Limb (tissue), 2 donors: ENCODE measurements at regions not wholly inside any gene's neighbourhood (a gene's known extent, or its start where the extent isn't known, plus 50 kb on each side); places are given as distances from the start of the nearest gene placed in this dataset.

Source experiments
- DNase-seq, 2 donors: peaks; one replicate each; pipeline ENCODE4 v3.0.0-alpha.2; 2016; ENCODE audit errors: extremely low spot score in 2 of 2

DNA sequence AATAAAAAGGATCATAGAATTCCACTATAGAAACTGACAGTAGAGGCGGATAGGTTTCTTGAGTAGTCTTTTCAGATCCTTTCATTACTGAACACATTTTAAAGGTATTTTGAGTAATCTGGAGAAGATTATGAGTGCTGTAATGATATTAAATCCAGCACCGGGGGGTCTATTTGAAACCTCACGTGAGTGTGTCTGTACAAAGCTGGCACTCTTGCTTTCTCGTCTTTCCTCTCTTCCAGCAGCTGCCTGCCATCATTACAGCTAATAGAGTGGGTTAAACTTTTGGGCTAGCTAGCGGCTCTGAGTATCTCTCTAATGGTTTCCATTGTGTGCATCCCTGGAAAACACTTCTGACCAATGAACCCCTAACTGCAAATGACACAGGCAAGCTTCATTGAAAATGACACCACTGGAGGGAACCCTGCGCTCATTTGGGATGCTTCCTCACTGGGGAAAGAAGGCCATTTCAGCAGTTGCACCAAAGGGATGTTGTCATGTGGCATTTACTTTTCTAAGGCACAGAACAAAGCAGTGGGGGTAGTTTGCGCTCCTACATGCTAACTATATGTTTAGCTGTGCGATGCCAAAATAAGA, 101.0 kb downstream of the HRH4 start:
- DNase-seq, result no peak

GRCh38 chr18:24567199-24567598, 106.8 kb downstream of the HRH4 start:
- no peak for DNase-seq

GRCh38 chr18:24570716-24571115, 110.3 kb downstream of the HRH4 start:
- DNase-seq, result no peak

DNA sequence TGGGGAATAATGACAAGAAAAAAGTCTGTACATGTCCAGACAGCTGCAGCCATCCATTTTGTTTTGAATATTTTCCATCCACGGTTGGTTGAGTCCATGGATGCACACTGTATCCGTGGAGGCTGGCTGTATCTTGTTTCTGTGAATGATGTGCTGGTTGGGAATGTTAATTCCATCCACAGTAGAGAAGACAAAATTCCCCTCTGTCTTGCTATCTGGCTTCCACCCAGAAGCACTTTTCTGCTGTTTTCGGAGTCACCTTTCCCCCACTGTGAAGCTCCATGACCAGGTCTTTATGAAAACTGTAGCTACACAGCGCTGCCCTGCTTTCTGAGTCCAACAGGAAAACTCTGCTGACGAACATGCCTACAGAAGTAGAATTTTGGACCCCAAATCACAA, 122.3 kb downstream of the HRH4 start:
- no peak for DNase-seq

- DNase-seq, result no peak
Measured at GRCh38 chr18:24584205-24584604, 123.8 kb downstream of the HRH4 start.

DNA sequence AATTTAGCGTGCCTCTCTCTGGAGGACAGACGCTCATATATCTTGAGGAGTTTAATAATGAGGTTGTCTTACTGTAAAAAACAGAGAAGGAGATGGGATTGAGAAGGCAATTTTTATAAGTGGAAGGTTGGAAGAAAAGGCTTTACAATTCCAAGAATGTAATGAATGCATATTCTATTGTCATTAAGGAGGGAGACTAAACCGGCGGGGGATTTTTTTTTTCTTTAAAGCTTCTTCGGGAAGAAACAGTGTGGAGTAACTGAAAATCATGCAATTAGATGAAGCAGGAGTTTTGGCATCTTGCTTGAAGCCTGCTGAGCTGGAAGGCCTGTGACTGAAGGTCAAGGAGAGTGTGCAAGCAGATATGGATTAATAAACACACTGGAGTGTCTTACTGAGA, 124.4 kb downstream of the HRH4 start:
- no peak for DNase-seq

GRCh38 chr18:24585996-24586566, 125.6 kb downstream of the HRH4 start:
- no peak for DNase-seq

GRCh38 chr18:24586662-24587360, 126.4 kb downstream of the HRH4 start:
- DNase-seq, result no peak

GRCh38 chr18:24588440-24588839, 128.0 kb downstream of the HRH4 start:
- DNase-seq, result no peak

DNA sequence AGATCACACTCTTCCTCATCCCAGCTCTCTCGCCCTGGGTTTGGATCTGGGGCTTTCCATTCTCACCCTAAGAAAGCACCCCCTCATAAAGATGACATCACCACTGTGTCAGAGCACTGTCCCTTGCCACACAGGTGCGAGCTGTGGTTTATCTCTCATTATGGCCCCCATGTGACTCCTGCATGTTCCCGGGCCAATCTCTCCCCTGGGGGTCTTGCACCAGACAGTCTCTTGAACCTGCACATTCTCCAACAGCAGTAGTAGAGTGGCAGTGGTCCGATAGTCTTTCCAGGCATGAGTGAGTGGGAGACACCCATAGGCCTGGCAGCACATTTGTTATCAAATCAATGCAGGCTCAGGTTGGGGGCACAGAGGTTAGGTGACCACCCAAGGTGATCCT, 130.5 kb downstream of the HRH4 start:
- DNase-seq, result no peak

DNA sequence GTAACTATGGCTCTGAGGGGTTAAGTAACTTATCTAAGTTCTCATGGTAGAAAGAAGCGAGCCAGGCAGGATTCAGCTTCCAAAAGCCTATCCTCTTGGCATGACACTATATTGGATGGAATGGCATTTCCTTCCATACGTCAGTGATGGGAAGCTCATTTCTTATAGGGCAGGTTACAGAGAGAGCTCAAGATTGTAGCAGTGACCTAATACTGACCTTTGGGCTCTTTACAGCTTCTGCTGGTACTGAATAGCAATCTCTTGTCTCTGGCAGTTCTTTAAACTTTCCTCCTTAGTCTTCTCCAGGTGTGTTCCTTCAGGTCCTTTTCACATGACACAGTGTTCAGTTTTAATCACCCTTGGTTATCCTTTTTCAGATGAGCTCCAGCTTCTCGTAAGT, 133.0 kb downstream of the HRH4 start:
- no peak for DNase-seq

GRCh38 chr18:24593886-24594285, 133.4 kb downstream of the HRH4 start:
- no peak for DNase-seq

GRCh38 chr18:24595561-24596031, 135.2 kb downstream of the HRH4 start:
- no peak for DNase-seq

GRCh38 chr18:24600076-24600654, 139.7 kb downstream of the HRH4 start:
- peak in 1 of 2 donors; percentile 88 for DNase-seq

GRCh38 chr18:24601585-24601984, 141.1 kb downstream of the HRH4 start:
- DNase-seq, result no peak

- no peak for DNase-seq
Measured at GRCh38 chr18:24602201-24602600, 141.8 kb downstream of the HRH4 start.

DNA sequence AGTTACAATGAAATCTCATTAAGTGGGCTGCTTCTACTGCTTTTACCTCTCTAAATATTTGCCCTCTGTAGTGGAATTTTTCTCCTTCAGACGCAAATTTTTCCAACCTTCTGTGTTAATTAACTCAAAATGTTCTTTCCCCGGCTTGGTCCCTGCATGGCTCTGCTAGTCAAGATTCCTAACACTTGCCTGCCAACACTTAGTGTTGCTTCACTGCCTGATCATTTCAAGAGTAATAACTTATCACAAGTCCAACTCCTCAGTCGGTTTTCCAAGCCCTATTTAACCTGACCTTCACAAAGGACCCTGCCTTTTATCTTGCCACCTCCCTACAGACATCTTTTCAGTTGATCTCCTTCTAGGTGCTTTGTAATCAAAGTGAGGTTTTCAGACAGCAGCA, 142.7 kb downstream of the HRH4 start:
- no peak for DNase-seq

DNA sequence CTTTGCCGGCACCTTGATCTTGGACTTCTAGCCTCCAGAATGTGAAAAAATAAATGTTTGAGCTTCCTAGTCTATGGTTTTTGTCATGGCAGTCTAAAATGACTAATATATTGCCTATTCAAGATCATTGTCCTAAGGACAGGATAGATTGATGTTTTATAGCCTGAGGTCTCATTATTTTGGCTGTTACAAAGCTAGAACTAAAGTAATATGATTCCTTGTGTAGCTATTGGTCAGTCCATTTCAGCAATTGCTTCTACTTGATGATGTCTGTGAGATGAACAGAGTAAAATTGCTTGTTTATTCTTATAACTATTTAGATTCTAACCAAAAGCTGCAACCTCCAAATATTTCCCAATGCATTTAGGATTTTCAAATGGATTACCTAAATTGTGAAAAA, 145.0 kb downstream of the HRH4 start:
- DNase-seq, result no peak

DNA sequence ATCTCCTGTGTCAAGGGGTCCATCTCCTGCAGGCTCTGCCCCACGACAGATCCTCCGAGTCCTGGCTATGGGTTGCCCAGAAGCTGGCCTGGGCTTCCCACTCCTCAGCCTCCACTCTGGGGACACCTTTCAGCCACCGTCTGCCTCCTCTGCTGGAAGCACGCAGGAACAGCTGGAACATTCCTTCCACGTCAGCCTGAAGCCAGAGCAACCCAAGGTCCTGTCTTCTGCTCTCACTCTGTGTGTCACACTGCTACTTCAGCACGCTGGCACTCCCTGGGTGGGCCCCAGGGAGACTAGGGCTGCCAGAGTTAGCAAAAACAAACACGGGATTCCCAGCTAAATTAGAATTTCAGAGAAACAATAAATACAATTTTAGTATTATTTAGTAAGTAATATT, 148.8 kb downstream of the HRH4 start:
- no peak for DNase-seq

GRCh38 chr18:24611075-24611474, 150.6 kb downstream of the HRH4 start:
- no peak for DNase-seq

GRCh38 chr18:24613896-24614640, 153.6 kb downstream of the HRH4 start:
- no peak for DNase-seq

GRCh38 chr18:24616653-24617052, 156.2 kb downstream of the HRH4 start:
- DNase-seq, result no peak
